T-helper 22 cell (primary cell): ENCODE measurements at regions not wholly inside any gene's neighbourhood (a gene's known extent, or its start where the extent isn't known, plus 50 kb on each side); places are given as distances from the start of the nearest gene placed in this dataset.
"Not testable (repeated sequence)": the region's sequence is repeated elsewhere in the genome, so short reads cannot be mapped to it uniquely, and the experiment has no call there.

Experiments used
- DNase-seq: peaks from one replicate; pipeline ENCODE4 v3.0.0-alpha.2; 2020; ENCODE audit warnings: low read depth

DNA sequence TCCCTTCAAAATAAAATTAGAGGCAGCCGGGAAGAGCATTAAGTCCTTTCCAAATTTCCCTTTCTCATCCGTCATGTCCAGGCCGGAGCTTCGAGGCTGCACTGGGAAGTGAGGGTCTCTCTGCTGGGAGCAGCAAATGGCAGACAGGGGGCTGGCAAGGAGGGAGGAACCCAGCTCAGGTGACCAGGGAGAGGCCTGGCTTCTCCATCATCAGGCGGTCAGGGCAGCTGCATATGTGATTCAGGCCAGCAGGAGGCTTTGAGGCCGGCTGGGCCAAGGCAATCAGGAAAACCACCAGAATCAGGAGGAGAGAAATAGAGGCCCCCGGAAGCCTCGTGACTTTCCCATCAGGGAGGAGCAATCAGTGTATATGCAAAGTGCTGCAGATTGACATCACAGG lies 85.0 kb upstream of the RPL38 start:
- no peak for DNase-seq

DNA sequence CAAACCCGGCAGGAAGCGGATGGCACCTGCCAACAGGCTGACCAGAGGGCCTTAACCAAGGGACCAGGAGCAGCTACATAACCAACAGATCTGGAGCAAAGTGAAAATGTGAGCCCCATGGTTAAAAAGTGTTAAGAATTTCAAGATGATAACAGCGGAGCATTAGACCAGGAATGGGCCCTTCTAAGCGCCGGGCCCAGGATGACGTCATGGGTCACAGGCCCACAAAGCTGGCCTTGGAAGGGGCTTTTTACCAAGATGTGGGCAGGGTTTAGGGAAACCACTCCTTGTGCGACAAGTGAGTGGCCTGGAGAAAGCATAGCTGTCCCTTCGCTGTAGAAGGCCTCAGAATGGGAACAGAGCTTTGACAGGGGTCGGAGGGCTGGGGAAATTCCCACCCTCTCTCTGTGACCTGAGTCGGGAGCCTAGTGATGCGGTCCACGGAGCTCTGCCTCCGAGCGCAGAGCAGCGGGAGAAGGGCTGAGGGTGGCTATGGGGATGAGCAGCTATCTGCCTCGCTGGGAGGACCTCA lies 84.4 kb upstream of the RPL38 start:
- DNase-seq = no peak

DNA sequence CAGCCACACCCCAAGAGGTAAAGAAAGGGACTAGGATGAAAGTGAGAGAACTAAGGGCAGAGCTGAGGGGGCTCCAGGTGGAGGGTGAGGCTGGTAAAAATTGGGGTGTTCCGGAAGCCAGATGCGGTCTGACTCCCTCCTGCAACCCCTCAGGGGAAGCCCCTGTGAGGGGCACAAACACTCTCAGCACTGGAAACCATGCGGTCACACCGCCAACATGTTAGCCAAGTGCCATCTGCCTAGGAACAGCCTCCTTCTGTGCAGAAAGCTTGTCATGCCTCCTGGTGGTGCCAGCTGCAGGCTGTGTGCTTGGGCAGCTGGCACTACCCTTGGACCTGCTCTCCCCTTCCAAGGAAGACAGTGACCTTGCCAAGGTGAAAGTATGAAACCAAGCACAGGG lies 83.5 kb upstream of the RPL38 start:
- DNase-seq = no peak

DNA sequence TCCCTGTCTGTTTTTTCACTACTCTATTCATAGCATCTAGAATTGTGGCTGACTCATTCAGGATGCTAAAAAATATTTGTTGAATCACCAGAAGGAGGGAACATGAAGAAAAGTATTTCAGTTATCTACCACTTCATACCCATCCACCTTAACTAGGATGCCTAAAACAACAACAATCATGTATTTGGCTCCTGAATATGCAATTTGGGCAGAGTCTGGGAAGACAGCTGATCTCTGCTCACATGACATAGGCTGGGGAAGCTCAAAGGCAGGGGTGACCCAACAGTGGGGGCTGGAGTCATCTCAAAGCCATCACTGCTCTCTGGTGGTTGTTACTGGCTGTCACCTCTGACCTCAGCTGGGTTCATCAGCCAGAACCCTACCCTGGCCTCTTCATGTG lies 80.1 kb upstream of the RPL38 start:
- DNase-seq = no peak

DNA sequence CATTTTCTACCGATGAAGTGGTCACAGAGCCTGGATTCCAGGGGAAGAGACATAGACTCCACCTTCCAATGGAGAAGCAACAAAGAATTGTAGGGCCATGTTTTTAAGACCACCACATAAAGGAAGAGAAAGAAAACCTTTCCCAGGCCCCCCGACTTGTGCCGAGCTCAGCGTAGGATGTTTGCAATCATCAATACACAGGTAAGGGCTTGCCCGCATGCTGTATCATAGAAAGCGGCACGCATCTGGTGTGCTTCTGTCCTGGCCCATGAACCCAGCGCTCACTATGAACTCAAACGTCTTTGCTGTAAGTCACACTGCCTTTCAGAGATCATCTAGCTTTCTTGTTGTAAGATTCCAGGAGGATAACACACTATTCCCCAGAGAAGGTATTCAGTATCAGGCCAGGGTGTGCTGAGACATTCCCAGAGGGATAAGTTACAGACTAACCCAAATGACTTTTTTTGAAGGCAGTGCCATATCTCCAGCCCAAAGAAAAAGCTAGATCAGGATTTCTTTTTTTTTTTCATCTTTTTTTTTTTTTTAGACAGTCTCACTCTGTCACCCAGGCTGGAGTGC lies 79.5 kb upstream of the RPL38 start:
- no peak for DNase-seq

DNA sequence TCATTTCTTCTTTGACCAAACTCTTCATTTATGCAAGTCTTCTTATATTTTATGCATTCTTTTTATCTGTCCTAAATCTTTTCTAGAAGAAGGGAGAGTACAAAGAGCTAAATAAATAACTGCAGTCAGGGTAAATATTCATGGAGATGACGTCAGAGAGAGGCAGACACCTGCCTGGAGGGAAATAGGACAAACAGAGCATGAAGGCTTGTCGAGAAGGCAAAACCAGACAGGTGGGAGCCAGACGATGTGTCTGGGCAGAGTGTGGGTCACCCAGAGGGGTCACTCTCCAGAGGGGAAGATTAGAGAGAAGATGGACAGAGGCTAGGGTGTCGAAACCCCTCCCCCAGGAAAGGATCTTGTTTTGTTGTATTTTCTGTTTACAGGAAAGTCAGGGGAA lies 78.3 kb upstream of the RPL38 start:
- no peak for DNase-seq

DNA sequence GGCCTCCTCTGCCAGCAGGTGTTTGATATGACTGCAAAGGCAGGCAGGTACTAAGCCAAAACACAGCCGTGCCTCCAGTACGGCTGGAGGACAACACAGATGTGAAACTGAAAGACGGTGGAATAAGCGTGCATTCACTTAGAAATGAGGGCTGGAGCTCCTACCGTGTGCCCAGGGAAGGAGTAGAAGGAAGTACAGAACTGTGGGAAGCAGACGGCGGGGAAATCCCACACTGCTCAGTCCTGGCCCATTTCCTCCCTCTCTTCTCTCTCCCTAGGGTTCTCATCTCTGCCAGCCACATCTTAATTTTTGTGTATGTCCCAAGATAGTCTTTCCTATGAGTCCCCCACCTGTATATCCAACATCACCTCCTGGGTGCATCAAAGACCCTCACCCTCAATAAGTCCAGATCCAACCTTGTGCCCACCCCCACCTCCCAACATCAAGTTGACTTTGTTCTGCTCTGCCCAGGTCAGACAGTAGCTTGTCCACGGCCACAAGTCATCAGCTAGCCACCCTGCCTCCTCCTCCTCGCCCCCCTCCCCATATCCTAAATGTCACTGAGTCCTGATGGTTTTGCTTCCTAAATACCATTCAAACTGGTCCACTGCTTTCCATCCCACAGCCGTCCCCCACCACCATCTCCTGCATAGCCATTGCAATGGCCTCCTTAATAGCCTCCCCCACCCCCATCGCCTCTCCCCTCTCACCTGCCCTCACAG lies 77.1 kb upstream of the RPL38 start:
- DNase-seq = no peak

DNA sequence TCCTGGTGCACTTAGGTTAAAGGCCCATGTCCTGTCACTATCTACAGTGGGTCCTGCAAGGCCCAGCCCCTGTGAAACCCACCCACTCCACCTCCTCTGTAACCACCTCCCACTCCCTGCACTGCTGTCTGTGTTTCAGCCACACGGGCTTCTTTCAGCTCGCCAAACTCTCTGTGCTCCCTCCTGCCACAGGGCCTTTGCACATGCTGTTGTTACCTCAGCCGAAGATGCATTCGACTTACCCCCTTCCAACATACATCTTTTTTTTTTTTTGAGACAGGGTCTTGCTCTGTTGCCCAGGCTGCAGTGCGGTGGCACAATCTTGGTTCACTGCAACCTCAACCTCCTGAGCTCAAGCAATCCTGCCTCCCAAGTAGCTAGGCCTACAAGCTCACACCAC lies 76.5 kb upstream of the RPL38 start:
- DNase-seq = no peak

DNA sequence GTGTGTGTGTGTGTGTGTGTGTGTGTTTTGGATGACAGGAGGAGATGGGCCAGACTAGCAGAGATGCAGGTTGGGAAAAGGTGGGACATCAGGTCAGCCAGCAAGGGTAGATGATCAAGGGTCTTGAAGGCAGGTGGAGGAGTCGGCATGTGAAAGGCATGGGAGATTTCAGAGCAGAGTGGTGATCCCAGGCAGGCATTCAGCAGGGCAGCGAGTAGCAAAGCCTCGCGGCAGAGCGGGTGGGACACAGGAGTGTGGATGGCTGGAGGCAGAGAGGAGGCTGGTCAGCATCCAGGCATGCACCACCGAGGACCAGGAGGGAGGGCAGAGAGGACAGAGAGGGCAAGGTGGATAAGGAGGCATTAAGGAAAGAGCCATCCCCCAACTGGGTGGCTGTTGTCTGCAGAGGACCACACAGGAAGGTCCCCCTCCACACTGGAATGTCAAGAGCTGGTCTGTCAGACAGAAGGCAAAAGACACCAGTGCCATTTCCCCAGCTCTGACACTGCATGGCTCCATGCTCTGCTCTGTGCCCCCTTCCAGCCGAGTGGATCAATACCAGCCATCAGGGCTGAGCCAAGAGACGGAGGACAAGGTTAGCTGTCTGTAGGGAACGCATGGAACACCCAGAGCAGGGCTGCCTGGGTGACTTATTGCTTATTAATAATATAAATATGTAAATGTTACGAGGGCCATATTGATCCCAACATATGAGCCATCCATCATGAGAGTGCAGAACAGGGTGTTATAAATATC lies 74.8 kb upstream of the RPL38 start:
- no peak for DNase-seq

DNA sequence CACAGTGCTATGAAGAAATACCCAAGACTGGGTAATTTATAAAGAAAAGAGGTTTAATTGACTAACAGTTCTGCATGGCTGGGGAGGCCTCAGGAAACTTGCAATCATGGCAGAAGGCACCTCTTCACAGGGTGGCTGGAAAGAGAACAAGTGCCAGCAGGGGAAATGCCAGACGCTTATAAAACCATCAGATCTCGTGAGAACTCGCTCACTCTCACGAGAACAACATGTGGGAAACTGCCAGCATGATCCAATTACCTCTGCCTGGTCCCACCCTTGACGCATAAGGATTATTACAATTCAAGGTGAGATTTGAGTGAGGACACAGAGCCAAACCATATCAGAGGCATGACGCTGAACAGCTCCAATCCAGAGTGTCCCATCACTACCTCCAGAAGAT lies 73.7 kb upstream of the RPL38 start:
- DNase-seq = not testable (repeated sequence)

DNA sequence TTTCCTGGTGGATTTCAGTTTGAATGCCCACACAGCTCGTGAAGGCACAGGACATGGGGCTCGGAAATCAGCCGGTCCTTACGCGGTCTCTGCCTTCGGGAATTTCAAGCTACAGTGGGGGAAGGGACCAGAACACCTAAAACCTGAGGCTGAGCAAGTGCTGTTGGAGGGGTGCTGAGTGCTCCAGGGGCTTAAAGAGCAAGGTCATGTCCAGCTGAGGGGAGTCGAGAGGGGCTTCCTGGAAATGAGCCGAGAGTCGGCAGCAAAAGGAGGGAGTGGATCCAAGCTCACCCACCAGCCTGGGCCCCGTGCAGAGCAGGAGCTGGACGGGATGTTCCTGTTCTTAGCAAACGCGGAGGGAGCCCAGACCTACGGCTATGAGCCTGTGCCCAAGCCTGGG lies 73.2 kb upstream of the RPL38 start:
- no peak for DNase-seq

DNA sequence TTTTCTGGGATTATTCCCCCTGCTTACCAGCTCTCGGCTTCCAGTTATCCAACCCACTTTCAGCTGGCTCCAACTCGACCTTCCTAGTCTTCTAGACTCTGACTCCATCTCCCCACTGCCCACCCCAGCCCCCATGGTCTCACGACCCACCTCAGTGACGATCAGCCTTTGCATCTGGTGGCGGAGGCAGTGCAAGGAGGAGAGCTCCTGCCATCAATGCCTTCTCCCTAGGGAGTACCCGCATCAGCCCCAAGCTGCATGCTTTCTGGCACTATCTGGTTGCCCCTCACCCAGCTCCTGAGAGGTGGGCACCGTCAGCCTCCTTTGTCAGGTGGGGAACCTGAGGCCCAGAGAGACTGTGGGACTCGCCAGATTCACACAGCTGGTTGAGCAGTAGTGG lies 72.6 kb upstream of the RPL38 start:
- DNase-seq = no peak

DNA sequence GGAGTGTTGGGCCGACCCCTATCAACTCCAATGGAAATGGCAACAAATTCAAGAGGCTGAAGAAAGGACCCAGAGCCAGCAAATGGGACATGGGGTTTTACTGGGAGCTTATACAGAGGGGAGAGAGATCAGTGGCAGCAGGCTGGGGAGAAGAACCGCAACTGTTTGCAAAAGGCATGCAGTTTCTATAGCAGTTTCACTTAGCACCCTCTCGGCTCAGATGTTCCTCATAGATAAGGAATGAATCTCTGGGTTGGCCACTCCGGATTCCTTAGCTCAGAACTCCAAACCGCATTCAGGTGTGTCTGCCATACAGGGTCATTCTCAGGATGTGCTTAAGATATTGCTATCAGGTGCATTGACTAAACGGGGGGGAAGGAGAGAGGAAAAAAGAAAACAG lies 71.1 kb upstream of the RPL38 start:
- DNase-seq = no peak

DNA sequence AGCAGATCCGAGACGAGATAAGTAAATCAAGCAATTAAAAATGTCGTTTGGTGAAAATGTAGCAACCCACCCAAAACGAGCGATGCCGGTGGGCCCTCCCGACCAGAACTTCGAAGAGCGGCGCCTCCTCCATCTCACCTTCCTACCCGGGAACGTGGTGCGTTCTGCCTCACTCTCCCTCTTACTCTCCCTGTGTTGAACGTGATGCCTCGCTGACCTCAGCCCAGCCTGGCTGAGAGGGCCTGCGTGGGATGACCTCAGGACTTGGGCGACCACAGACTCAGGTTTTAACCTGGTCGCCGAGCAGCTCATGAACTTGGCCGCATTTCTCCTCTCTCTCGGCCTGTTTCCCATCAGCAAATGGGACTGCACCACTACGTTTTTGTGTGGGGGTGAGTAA lies 69.7 kb upstream of the RPL38 start:
- DNase-seq = no peak

DNA sequence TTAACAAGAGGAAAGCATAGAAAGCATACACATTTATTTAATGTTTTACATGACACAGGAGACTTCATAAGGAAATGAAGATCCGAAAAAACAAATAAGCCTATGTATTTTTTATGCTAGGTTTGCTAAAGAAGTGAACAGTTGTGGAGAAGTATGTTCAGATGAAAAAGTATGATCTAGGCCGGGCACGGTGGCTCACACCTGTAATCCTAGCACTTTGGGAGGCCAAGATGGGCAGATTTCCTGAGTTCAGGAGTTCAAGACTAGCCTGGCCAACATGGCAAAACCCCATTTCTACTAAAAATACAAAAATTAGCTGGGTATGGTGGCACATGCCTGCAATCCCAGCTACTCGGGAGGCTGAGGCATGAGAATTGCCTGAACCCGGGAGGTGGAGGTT lies 69.2 kb upstream of the RPL38 start:
- DNase-seq = not testable (repeated sequence)

DNA sequence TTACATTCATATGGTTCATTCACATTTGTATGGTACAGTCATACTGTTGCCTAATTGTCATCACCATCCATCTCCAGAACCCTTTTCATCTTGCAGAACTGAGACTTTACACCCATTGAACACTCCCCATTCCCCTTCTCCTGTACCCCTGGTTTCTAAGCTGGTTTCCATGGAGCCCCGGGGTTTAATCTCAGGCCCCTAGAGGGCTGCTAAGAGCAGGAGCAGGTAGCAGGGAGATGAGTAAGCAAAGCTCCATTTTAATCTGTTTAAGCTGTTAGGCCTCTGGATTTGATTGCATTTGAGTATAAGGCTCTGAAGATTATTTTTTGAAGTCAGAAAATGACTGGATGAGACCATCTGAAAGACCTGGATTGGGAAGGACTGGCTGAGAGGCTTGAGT lies 68.5 kb upstream of the RPL38 start:
- no peak for DNase-seq

DNA sequence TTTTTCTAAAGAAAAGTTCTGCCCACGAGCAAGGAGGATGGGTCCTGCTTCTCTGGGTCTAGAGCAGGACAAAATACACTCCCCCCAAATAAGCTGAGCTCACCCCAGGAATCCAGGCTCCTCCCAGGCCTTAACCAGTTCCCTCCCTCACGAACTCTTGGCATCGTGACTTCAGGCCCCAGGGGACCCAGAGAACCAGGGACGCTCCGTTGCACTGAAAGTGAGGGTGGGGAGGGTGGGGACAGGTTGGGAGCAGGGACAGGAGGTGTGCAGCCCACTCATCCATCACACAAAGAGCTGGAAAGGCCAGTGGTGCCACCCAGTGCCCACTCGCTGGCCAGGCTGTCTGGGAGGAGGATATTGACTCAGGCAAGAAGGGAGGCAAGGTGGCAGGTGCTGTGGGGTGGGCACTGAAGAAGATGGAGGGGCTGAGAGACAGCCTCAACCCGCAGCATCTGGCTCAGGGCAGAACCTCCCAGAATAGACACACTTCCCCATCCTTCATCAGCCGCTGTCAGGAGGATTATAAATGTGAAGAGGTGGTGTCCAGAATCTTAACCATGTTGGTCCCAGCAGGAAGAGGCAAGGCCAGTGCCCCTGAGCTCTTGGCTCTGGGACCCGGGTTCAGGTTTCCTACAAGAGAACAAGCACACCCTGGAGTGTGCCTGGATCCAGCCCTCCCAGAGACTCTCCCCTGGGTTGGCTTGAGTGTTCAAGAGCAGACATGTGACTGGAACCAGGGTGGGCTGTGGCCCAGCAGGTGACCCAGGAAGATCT lies 67.9 kb upstream of the RPL38 start:
- no peak for DNase-seq

DNA sequence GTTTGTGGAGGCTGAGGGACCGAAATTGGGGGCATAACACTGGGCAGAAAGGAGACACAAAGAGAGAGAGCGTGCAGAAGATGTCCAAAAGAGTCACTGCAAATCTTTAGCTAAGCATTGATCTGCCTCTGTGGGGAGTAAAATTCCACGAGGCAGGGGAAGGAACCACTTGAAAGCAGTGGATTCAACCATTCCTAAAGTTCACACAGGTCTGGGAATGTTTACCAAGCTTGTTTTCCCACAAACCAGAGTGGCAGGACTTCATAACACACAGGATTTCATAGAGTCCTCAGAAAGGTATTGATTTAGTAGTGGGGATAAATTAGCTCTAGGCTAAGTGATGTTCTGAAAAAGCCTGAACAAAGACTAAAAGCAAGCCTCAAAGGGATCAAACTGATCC lies 66.1 kb upstream of the RPL38 start:
- no peak for DNase-seq

DNA sequence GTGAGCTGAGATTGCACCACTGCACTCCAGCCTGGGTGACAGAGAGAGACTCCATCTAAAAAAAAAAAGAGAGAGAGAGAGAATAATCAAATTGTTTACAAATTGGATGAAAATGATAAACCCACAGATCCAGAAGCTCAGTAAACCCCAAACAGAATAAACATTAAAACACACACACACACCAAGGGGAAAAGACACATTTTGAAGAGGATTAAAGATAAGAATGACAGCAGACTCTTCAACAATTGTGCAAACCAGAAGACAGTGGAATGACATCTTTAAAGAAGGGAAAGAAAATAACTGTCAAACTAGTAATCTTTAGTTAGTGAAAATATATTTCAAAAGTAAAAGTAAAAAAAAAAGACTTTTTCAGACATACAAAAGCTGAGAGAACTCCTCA lies 64.4 kb upstream of the RPL38 start:
- DNase-seq = no peak

DNA sequence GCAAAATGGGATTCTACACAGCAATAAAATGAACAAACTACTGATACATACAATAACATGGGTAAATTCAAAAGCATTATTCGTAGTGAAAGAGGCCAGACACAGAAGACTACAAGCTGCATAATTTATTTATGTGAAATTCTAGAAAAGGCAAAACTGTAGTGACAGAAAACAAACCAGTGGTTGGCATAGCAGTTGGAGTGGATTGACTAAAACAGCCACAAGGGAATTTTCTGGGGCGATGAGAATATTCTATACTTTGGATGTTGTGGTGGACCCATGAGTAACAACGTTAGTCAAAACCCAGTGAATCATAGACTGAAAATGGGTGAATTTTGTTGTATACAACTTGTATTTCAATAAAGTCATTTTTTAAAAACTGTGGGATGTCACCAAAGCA lies 63.2 kb upstream of the RPL38 start:
- no peak for DNase-seq

DNA sequence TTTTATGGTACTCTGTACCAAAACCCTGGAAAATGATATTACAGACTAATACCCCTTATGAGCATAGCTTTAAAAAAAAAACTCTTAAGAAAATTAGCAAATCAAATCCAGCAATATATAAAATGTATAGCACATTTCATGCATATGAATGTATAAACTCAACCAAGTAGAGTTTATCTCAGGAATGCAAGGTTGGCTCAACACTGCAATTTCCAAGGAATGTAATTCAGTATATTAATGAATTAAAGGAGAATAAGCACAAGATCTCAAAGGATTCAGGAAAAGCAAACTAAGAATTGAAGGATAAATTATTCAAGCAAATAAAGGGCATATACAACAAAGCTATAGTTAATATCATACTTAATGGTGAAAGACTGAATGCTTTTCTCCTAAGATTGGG lies 61.9 kb upstream of the RPL38 start:
- DNase-seq = no peak

DNA sequence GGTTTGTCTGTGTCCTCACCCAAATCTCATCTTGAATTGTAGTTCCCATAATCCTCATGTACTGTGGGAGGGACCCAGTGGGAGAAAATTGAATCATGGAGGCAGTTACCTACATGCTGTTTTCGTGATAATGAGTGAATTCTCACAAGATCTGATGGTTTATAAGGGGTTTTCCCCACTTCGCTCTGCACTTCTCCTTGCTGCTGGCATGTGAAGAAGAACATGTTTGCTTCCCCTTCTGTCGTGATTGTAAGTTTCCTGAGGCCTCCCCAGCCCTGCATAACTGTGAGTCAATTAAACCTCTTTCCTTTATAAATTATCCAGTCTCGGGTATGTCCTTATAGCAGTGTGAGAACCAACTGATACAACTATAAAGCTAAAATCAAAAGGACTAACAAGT lies 60.2 kb upstream of the RPL38 start:
- not testable (repeated sequence) for DNase-seq

DNA sequence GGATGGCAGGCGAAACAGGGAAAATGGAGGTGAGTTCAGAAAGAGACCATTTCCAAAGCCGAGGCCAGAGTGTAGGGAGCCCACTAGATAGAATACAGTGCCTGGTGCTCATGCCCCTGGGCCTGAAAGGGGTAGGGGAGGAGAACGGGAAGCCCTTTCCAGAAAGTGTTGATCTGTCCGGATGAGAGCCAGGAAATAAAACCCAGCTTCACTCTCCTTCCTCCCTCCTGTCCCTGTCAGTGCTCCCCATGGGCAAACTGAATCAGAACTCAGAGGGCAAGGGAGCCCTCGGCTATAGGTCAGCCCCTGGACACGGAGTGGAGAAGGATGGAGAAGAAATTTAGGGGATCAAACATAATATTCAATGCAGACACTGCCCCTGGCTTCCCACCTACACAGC lies 57.7 kb upstream of the RPL38 start:
- DNase-seq = no peak
